ENCODE measurements at regions not wholly inside any gene's neighbourhood (a gene's known extent, or its start where the extent isn't known, plus 50 kb on each side); places are given as distances from the start of the nearest gene placed in this dataset.

GRCh38 chr4:141845901-141846300 is 209.5 kb downstream of the IL15 start:
- H3K4me3 ChIP-seq (ENCODE audit: control insufficient read depth, low read depth, low read length): no peak overlapping the region
- DNase-seq (ENCODE audit: low read depth): no peak
- no peak for TF ChIP-seq CTCF (conservative IDR thresholded peaks at IDR 0.05; ENCODE audit: control insufficient read depth, insufficient read depth, low read depth, low read length)

GRCh38 chr4:141849367-141849766 is 213.0 kb downstream of the IL15 start:
- DNase-seq (ENCODE audit: low read depth): no peak
- H3K4me3 ChIP-seq (ENCODE audit: control insufficient read depth, low read depth, low read length): no peak overlapping the region
- no peak for TF ChIP-seq CTCF (conservative IDR thresholded peaks at IDR 0.05; ENCODE audit: control insufficient read depth, insufficient read depth, low read depth, low read length)

- no peak for DNase-seq (ENCODE audit: low read depth)
- no peak for TF ChIP-seq CTCF (conservative IDR thresholded peaks at IDR 0.05; ENCODE audit: control insufficient read depth, insufficient read depth, low read depth, low read length)
- no peak overlapping the region for H3K4me3 ChIP-seq (ENCODE audit: control insufficient read depth, low read depth, low read length)
Measured at GRCh38 chr4:141849778-141850177, 213.4 kb downstream of the IL15 start.

- peak; percentile 41 for DNase-seq (ENCODE audit: low read depth)
- TF ChIP-seq CTCF (conservative IDR thresholded peaks at IDR 0.05; ENCODE audit: control insufficient read depth, insufficient read depth, low read depth, low read length): no peak
- no peak overlapping the region for H3K4me3 ChIP-seq (ENCODE audit: control insufficient read depth, low read depth, low read length)
Measured at GRCh38 chr4:141851246-141851891, 215.0 kb downstream of the IL15 start.

GRCh38 chr4:141853091-141853764 is 216.8 kb downstream of the IL15 start:
- H3K4me3 ChIP-seq (ENCODE audit: control insufficient read depth, low read depth, low read length): no peak overlapping the region
- DNase-seq (ENCODE audit: low read depth): peak; percentile 2
- TF ChIP-seq CTCF (conservative IDR thresholded peaks at IDR 0.05; ENCODE audit: control insufficient read depth, insufficient read depth, low read depth, low read length): no peak

GRCh38 chr4:141858437-141858836 is 222.1 kb downstream of the IL15 start:
- no peak for TF ChIP-seq CTCF (conservative IDR thresholded peaks at IDR 0.05; ENCODE audit: control insufficient read depth, insufficient read depth, low read depth, low read length)
- no peak for DNase-seq (ENCODE audit: low read depth)

More at GRCh38 chr4:141858437-141858836, 222.1 kb downstream of the IL15 start:
- H3K4me3 ChIP-seq (ENCODE audit: control insufficient read depth, low read depth, low read length): no peak overlapping the region

Measured in fibroblast of mammary gland (primary cell).